PC-3 (cell line): ENCODE measurements at regions not wholly inside any gene's neighbourhood (a gene's known extent, or its start where the extent isn't known, plus 50 kb on each side); places are given as distances from the start of the nearest gene placed in this dataset.

ENCODE experiments used
- CTCF ChIP-seq: fragments of 300-600 bp; sonication (generic); conservative IDR thresholded peaks from 2 replicates; pipeline ENCODE4 v1.5.1; 2017; ENCODE audit warnings: antibody characterized with exemption, low read depth, mild to moderate bottlenecking, low read length
- EZH2 ChIP-seq: fragments of 300-600 bp; sonication (generic); IDR thresholded peaks from one replicate; pipeline ENCODE4 v1.6.1; 2017; ENCODE audit warnings: antibody characterized with exemption, mild to moderate bottlenecking, low read length; ENCODE audit not compliant: unreplicated experiment
- EZH2phosphoT487 ChIP-seq: fragments of 300-600 bp; sonication (generic); IDR thresholded peaks from 2 replicates; pipeline ENCODE4 v1.6.1; 2018; ENCODE audit warnings: mild to moderate bottlenecking, antibody characterized with exemption, low read length, borderline replicate concordance

DNA sequence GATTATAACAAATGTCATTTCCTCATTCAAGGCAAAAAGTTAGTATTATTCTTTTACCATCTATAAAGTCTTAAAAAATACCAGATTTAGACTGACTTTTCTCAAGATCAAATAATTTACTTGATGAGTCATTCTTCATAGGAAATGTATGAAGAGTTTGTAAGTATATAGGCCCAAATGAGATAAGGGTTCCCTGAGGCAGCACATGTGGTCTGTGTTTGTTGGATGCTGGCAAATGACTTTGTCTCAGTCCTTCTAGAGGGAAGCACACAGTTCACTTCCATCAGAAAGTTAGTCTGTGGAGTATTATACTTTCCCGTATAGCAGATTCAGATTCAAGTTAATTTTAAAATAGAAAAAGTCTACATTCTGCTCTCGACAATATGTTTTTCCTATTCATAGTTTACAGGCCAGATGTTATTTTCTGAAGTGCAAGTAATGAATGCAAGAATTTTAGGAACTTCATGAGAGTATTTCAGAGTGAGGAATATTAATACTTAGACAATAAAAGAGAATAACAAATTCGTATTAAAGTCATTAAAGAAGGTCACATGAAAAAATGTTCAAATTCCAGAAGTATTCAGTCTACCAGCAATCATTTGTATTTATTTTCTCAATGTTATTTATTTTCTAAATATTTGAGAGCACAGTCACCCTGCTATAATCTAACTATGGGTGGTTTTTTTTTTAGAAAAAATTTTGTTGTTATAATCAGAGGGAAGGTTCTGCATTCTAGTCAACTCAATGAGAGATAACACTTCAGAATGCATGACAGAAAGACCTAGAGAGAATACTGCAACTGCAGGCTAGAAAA lies 601.8 kb upstream of the ZFP42 start:
- TF ChIP-seq CTCF (no peak), EZH2 (no peak), EZH2phosphoT487 (no peak)
